ENCODE measurements at regions not wholly inside any gene's neighbourhood (a gene's known extent, or its start where the extent isn't known, plus 50 kb on each side); places are given as distances from the start of the nearest gene placed in this dataset.

DNA sequence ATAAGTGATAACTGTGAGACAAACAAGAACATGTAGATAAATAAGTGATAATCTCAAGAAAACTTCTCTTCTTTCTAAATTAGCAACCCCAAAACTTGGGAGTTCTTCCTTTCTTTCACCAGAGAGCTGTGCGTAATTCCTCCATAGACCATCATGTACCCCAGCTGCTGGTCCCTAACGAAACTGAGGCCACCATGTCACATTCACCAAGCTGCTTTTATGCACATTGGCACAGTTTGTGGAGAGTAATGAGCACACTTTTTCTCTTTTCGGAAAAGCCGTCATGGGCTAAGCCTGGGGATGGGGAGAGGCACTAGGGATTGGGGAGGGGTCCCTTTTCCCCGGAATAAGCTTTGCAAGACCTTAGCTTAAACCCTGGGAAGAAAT lies 561.4 kb downstream of the BNC2 start:
- Histone ChIP-seq H3K79me1 (ENCODE audit: insufficient read depth, low read depth, low read length, poor library complexity, severe bottlenecking) (no peaks in the 10 kb centered on the region), H4K91ac (ENCODE audit: insufficient read length, low read depth, low read length) (no peak overlapping the region), H3K27ac (ENCODE audit: insufficient read length, low read depth, low read length) (no peak overlapping the region), H3K9ac (ENCODE audit: extremely low read depth, insufficient read length, low read length) (no peak overlapping the region), H3K9me3 (ENCODE audit: control insufficient read depth, low read depth, low read length) (no peaks in the 10 kb centered on the region), H3K18ac (ENCODE audit: insufficient read length, low read depth, low read length) (no peak overlapping the region), H3K23me2 (ENCODE audit: insufficient read length, low read depth, low read length, poor library complexity, severe bottlenecking) (no peaks in the 10 kb centered on the region), H3K4me2 (ENCODE audit: insufficient read depth, insufficient read length, low read length) (no peak overlapping the region), H3K56ac (ENCODE audit: insufficient read length, low read depth, low read length) (no peak overlapping the region), H3K79me2 (ENCODE audit: insufficient read depth, low read length) (no peaks in the 10 kb centered on the region), H3K4me1 (ENCODE audit: insufficient read depth, low read length) (no peaks in the 10 kb centered on the region; the same call in 1 of the 2 replicates), H2BK12ac (ENCODE audit: insufficient read length, low read depth, low read length) (no peak overlapping the region), H3K14ac (ENCODE audit: insufficient read depth, low read length) (no peak overlapping the region), H4K20me1 (ENCODE audit: control insufficient read depth, insufficient read depth, insufficient read length) (no peaks in the 10 kb centered on the region), H2AFZ (ENCODE audit: low read length) (no peak overlapping the region), H3T11ph (ENCODE audit: low read length) (no peak overlapping the region), H3K23ac (ENCODE audit: insufficient read length, low read depth, low read length) (no peak overlapping the region), H3K27me3 (ENCODE audit: insufficient read depth, low read length) (no peaks in the 10 kb centered on the region), H2BK15ac (ENCODE audit: low read depth, low read length) (no peak overlapping the region), H4K8ac (replicated peaks; ENCODE audit: insufficient read length, low read depth, low read length) (no peak overlapping the region), H2BK120ac (ENCODE audit: low read depth, low read length, poor library complexity, severe bottlenecking) (no peak overlapping the region), H2BK5ac (ENCODE audit: insufficient read length, low read length) (no peak overlapping the region), H4K5ac (ENCODE audit: insufficient read length, low read depth, low read length) (no peak overlapping the region), H2BK20ac (ENCODE audit: low read depth, low read length, poor library complexity, severe bottlenecking) (no peak overlapping the region), H3K4ac (ENCODE audit: low read depth, low read length) (no peak overlapping the region), H2AK5ac (ENCODE audit: insufficient read length, low read length) (no peak overlapping the region)
- TF ChIP-seq, protein P1, sequence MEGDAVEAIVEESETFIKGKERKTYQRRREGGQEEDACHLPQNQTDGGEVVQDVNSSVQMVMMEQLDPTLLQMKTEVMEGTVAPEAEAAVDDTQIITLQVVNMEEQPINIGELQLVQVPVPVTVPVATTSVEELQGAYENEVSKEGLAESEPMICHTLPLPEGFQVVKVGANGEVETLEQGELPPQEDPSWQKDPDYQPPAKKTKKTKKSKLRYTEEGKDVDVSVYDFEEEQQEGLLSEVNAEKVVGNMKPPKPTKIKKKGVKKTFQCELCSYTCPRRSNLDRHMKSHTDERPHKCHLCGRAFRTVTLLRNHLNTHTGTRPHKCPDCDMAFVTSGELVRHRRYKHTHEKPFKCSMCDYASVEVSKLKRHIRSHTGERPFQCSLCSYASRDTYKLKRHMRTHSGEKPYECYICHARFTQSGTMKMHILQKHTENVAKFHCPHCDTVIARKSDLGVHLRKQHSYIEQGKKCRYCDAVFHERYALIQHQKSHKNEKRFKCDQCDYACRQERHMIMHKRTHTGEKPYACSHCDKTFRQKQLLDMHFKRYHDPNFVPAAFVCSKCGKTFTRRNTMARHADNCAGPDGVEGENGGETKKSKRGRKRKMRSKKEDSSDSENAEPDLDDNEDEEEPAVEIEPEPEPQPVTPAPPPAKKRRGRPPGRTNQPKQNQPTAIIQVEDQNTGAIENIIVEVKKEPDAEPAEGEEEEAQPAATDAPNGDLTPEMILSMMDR (conservative IDR thresholded peaks at IDR 0.05) = no peak
- Mint-ChIP-seq H3K27me3 (ENCODE audit: low read depth) (peaks cover 2% of the 10 kb centered on the region), H3K27ac (no peak overlapping the region), H3K4me3 (no peak overlapping the region), H3K9me3 (no peaks in the 10 kb centered on the region; a peak in 1 of 5 replicates), H3K36me3 (ENCODE audit: insufficient read depth in 1 of 3, low read depth in 3 of 3) (no peaks in the 10 kb centered on the region), H3K4me1 (peaks cover 23 to 30% of the 10 kb centered on the region in 2 experiments)
- no CpG with 5 or more reads among the region's 5 CpGs for WGBS (ENCODE audit: extremely low coverage, insufficient read length, low lambda C conversion rate)
- DNase-seq = peak; percentile 12
